GM12878 (cell line): ENCODE measurements at regions not wholly inside any gene's neighbourhood (a gene's known extent, or its start where the extent isn't known, plus 50 kb on each side); places are given as distances from the start of the nearest gene placed in this dataset.

Experiments
- CHD2 ChIP-seq: IDR thresholded peaks from 2 replicates; pipeline ENCODE4 v1.6.1; 2011; ENCODE audit warnings: low read depth, low read length, improper control_type of control experiment, borderline replicate concordance
- EGR1 ChIP-seq, 2 experiments: IDR thresholded peaks; 1 replicate in 1 of 2; 2 replicates in 1 of 2; pipeline ENCODE4 v1.6.1; 2011 to 2012; ENCODE audit warnings: low read depth in 2 of 2, low read length in 2 of 2, borderline replicate concordance in 1 of 2, mild to moderate bottlenecking in 1 of 2, moderate library complexity in 1 of 2
- EZH2 ChIP-seq: IDR thresholded peaks from 2 replicates; pipeline ENCODE4 v1.6.1; 2012; ENCODE audit warnings: low read depth, mild to moderate bottlenecking, control low read depth, inconsistent platforms, low read length, borderline replicate concordance; ENCODE audit not compliant: control insufficient read depth
- HDAC6 ChIP-seq: fragments of 200-600 bp; sonication (generic); IDR thresholded peaks from one replicate; pipeline ENCODE4 v1.8.0; 2017; ENCODE audit warnings: antibody characterized with exemption; ENCODE audit not compliant: unreplicated experiment
- KDM1A ChIP-seq: fragments of 200-600 bp; sonication (generic); IDR thresholded peaks from 2 replicates; pipeline ENCODE4 v1.6.1; 2016; ENCODE audit warnings: borderline replicate concordance
- RAD21 ChIP-seq: IDR thresholded peaks from 2 replicates; pipeline ENCODE4 v1.6.1; 2011; ENCODE audit warnings: mild to moderate bottlenecking, low read depth, low read length, moderate library complexity; ENCODE audit not compliant: insufficient read depth
- SMARCA5 ChIP-seq: fragments of 450-650 bp; IDR thresholded peaks from 2 replicates; pipeline ENCODE4 v1.6.1; 2017; ENCODE audit warnings: mild to moderate bottlenecking
- TAF1 ChIP-seq: IDR thresholded peaks from 2 replicates; pipeline ENCODE4 v1.6.1; 2011; ENCODE audit warnings: mild to moderate bottlenecking, low read depth, low read length, borderline replicate concordance
- YY1 ChIP-seq: IDR thresholded peaks from 2 replicates; pipeline ENCODE4 v1.6.1; 2011; ENCODE audit warnings: low read depth, mild to moderate bottlenecking, low read length
- ZSCAN29 ChIP-seq: fragments of 450-650 bp; IDR thresholded peaks from 2 replicates; pipeline ENCODE4 v1.6.1; 2017; ENCODE audit warnings: mild to moderate bottlenecking, moderate library complexity
- TF ChIP-seq, protein P1 (sequence below): IDR thresholded peaks from 2 replicates; pipeline ENCODE4 v1.6.1; 2012; ENCODE audit warnings: low read depth, low read length, improper control_type of control experiment
- TF ChIP-seq, protein P2 (sequence below), 3 experiments: IDR thresholded peaks in 2 of 3; conservative IDR thresholded peaks in 1 of 3; 2 replicates each; pipeline ENCODE4 v1.5.1; 2011; ENCODE audit warnings: low read depth in 3 of 3, low read length in 3 of 3, mild to moderate bottlenecking in 3 of 3, control low read depth in 2 of 3, moderate library complexity in 2 of 3, inconsistent platforms in 1 of 3, mixed read lengths in 1 of 3; ENCODE audit not compliant: control insufficient read depth in 2 of 3, insufficient read depth in 1 of 3; ENCODE audit errors: extremely low read depth in 1 of 3

DNA sequence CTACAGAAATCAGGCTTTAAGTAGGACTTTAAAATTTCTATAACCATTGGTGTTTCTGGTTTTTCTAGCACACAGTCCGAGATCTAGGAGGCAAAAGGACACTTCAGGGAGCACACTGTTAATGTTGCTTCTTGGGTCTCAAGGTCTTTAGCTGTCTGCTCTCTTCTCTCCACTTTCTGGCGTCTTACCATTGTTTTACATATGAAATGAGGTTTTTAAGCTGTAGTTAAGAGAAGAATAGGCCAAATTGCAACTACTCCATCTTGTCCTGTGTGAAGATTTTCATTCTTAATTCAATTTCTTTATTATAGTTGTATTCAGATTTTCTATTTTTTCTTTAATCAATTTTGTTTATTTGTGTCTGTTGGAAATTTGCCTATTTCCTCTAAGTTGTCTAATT lies 151.4 kb downstream of the WNT7A start:
- TF ChIP-seq KDM1A, result no peak
- TF ChIP-seq HDAC6, result no peak
- TF ChIP-seq EGR1 (IDR thresholded peaks at IDR 0.05; ENCODE audit: borderline replicate concordance in 1 of 2, low read depth in 2 of 2, low read length in 2 of 2), result no peak
- TF ChIP-seq ZSCAN29, result no peak
- TF ChIP-seq TAF1, result no peak
- no peak for TF ChIP-seq EZH2
- no peak for TF ChIP-seq CHD2
- TF ChIP-seq, protein P1, sequence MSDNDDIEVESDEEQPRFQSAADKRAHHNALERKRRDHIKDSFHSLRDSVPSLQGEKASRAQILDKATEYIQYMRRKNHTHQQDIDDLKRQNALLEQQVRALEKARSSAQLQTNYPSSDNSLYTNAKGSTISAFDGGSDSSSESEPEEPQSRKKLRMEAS, result no peak
- TF ChIP-seq SMARCA5, result no peak
- no peak for TF ChIP-seq YY1
- TF ChIP-seq, protein P2, sequence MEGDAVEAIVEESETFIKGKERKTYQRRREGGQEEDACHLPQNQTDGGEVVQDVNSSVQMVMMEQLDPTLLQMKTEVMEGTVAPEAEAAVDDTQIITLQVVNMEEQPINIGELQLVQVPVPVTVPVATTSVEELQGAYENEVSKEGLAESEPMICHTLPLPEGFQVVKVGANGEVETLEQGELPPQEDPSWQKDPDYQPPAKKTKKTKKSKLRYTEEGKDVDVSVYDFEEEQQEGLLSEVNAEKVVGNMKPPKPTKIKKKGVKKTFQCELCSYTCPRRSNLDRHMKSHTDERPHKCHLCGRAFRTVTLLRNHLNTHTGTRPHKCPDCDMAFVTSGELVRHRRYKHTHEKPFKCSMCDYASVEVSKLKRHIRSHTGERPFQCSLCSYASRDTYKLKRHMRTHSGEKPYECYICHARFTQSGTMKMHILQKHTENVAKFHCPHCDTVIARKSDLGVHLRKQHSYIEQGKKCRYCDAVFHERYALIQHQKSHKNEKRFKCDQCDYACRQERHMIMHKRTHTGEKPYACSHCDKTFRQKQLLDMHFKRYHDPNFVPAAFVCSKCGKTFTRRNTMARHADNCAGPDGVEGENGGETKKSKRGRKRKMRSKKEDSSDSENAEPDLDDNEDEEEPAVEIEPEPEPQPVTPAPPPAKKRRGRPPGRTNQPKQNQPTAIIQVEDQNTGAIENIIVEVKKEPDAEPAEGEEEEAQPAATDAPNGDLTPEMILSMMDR (IDR thresholded peaks at IDR 0.05 in 2 of 3, conservative IDR thresholded peaks at IDR 0.05 in 1 of 3; ENCODE audit: control insufficient read depth in 2 of 3, extremely low read depth in 1 of 3, insufficient read depth in 1 of 3, low read depth in 3 of 3, low read length in 3 of 3), result no peak
- no peak for TF ChIP-seq RAD21
